Cardiac fibroblast (primary cell): ENCODE measurements at regions not wholly inside any gene's neighbourhood (a gene's known extent, or its start where the extent isn't known, plus 50 kb on each side); places are given as distances from the start of the nearest gene placed in this dataset.

Experiments used
- DNase-seq, 2 donors: peaks; one replicate each; pipeline versions ENCODE4 v3.0.0 to v3.0.0-alpha.2; 2010; ENCODE audit warnings: low read depth in 2 of 2
- H3K4me3 ChIP-seq, 2 donors: replicated peaks in 1 of 2; 1 replicate in 1 of 2; 2 replicates in 1 of 2; pipeline ENCODE4 v1.5.1; 2011; ENCODE audit warnings: low read depth in 2 of 2, low read length in 2 of 2, mild to moderate bottlenecking in 2 of 2, moderate library complexity in 1 of 2
- TF ChIP-seq, protein P1 (sequence below): IDR thresholded peaks from one replicate; pipeline ENCODE4 v1.5.1; 2011; ENCODE audit warnings: low read depth, mild to moderate bottlenecking, low read length, inconsistent platforms

DNA sequence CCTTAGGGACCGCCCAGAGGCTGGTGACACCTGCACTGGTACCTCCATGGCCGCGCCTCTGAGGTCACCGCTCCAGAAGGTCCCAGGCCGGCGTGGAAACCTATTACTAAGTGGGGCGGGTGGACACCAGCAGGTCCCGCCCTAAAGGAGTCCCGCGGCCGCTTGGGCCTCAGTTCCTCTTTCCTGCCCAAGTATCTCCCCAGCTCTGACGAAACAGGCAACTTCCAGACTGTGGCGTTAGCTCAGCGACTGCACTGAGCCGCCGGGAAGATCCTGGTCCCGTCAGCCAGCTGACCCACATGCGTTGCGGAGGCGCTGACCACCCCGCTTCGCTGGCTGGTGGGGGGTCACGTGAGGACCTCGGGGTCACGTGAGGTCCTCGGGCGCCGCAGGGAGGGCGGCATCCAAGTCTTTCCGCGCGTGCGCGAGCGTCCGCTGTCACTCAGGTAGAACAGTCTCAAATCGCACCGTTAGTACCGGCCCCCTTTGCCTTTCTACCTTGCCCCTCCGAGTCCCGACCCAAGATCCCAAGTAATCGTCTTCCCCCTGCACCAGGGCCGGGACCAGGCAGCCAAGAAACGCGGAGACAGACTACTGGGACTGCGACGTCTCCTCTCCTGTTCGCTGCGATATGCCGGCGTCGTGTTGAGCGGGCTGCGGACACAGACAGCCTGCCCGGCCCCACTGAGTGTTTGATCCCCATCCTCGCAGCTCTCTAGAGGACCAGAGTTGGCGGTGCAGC is 53.7 kb upstream of the KDM4C start:
- TF ChIP-seq, protein P1, sequence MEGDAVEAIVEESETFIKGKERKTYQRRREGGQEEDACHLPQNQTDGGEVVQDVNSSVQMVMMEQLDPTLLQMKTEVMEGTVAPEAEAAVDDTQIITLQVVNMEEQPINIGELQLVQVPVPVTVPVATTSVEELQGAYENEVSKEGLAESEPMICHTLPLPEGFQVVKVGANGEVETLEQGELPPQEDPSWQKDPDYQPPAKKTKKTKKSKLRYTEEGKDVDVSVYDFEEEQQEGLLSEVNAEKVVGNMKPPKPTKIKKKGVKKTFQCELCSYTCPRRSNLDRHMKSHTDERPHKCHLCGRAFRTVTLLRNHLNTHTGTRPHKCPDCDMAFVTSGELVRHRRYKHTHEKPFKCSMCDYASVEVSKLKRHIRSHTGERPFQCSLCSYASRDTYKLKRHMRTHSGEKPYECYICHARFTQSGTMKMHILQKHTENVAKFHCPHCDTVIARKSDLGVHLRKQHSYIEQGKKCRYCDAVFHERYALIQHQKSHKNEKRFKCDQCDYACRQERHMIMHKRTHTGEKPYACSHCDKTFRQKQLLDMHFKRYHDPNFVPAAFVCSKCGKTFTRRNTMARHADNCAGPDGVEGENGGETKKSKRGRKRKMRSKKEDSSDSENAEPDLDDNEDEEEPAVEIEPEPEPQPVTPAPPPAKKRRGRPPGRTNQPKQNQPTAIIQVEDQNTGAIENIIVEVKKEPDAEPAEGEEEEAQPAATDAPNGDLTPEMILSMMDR: no peak
- peak; percentile 75 to 92 for DNase-seq
- H3K4me3 ChIP-seq: peak overlapping the region; percentile 66 to 67

DNA sequence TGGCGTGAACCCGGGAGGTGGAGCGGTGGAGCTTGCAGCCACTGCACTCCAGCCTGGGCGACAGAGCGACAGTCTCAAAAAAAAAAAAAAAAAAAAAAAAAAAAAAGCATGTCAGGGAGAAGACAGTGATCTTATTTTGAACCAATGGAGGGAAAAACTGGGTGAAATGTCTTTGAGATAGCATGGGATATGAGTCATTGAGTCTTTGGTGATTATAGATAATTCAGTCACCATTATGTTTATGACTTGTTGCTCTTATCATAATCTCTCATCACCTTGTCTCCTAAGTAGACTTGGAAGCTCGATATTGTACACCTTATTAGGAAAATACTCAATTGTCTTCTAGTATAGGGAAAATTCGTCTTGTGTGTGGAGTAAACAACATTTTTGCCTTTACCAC is 55.1 kb upstream of the KDM4C start:
- TF ChIP-seq, protein P1: no peak
- no peak overlapping the region for H3K4me3 ChIP-seq
- DNase-seq: no peak

DNA sequence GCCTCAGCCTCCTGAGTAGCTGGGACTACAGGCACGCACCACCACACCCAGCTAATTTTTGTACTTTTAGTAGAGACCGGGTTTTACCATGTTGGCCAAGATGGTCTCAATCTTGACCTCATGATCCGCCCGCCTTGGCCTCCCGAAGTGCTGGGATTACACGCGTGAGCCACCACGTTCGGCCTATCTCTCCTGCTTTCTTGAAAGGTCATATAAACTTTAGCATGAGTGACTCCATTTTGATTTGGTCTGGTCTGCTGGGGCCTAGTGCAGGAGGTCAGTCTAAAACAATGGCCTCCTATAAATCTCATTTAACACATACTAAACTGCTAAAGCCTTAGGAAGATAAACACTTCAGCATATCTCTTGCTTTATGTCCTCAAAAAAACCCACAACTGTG is 50.6 kb upstream of the GLDC start:
- no peak for DNase-seq
- H3K4me3 ChIP-seq: no peak overlapping the region
- TF ChIP-seq, protein P1: no peak

- H3K4me3 ChIP-seq: no peak overlapping the region
- TF ChIP-seq, protein P1: no peak
- DNase-seq: no peak
Observed at GRCh38 chr9:6695121-6695814, 49.7 kb upstream of the GLDC start.
